ENCODE measurements at regions not wholly inside any gene's neighbourhood (a gene's known extent, or its start where the extent isn't known, plus 50 kb on each side); places are given as distances from the start of the nearest gene placed in this dataset.

GRCh38 chr14:86541972-86542371, 1012.0 kb downstream of the FLRT2 start:
- no peak for DNase-seq

- DNase-seq: no peak
These were observed 1010.8 kb downstream of the FLRT2 start for GRCh38 chr14:86540636-86541247.

- no peak for DNase-seq
These were observed 1009.6 kb downstream of the FLRT2 start for GRCh38 chr14:86539361-86540070.

DNA sequence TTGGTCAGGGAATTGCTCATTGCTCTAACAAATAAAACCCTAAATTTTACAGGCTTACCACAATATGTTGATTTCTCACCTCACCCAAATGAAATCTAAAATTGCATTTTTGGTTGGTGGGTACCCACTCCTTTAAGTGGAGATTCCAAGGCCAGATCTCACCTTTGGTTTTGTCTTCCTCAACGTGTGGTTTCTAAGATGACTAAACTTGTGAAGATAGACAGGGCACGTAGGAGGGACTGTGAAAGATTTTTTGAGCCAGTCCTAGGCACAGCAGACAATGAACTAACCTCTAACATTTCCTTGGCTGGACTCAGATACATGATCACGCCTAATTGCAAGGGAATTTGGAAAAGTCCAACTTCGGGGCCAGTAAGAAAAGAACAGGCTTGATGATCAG, 1003.9 kb downstream of the FLRT2 start:
- DNase-seq: no peak

DNA sequence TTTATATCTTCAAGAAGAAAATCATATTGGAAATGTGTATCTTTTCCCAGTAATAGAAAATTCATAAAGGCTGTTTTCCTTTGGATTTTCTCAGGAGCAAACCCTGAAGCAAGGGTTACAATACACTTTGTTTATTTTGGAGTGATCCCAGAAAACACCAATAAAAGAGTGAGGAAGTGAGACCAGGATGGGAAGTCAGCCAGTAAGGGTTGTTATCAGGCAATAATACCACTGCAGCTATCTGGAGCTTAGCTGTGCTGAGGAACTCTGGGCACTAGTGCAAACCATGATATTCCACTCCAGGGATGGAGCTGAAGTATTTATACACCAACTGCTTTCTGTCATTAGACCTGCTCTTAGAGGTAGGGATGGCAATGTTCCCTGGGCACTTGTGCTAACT, 1002.3 kb downstream of the FLRT2 start:
- DNase-seq: peak; percentile 54

GRCh38 chr14:86530457-86530856, 1000.5 kb downstream of the FLRT2 start:
- no peak for DNase-seq

DNA sequence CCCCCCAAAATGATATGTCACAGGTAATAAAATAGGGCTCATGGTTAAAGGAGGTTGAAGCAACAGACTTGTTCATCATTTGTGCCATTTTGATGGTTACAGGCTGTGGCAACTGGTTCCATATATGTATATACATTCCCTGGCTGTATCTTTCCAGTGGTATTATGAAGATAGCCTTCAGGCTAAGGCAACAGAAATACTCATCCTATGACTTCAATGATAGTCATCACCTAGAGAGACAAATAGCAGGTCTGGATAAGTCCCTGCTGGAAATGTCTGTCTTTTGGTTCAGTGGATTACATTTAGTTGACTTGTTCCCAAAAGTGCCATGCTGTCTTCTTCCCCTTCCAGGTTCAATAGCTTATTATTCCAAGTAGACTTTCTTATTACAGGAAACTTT, 997.4 kb downstream of the FLRT2 start:
- no peak for DNase-seq

- no peak for DNase-seq
These were observed 995.7 kb downstream of the FLRT2 start for GRCh38 chr14:86525673-86526072.

DNA sequence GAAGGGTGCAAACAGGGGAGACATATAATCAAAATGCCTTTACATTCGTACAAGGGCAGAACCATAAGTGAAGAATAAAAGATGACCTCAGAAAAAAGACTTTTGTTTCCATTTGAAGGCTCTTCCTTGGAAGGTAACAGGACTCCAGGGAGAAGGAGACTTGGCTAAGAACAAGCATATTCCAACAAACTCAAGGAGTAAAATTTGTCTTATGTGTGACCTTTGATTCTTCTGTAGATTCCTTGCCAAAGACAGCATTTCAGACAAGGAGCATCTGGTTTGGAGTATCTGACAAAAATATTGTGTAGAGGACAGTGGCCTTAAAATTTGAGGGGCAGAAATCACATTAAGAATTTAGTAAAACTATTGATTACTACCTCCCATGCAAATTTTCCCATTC, 991.9 kb downstream of the FLRT2 start:
- no peak for DNase-seq

DNA sequence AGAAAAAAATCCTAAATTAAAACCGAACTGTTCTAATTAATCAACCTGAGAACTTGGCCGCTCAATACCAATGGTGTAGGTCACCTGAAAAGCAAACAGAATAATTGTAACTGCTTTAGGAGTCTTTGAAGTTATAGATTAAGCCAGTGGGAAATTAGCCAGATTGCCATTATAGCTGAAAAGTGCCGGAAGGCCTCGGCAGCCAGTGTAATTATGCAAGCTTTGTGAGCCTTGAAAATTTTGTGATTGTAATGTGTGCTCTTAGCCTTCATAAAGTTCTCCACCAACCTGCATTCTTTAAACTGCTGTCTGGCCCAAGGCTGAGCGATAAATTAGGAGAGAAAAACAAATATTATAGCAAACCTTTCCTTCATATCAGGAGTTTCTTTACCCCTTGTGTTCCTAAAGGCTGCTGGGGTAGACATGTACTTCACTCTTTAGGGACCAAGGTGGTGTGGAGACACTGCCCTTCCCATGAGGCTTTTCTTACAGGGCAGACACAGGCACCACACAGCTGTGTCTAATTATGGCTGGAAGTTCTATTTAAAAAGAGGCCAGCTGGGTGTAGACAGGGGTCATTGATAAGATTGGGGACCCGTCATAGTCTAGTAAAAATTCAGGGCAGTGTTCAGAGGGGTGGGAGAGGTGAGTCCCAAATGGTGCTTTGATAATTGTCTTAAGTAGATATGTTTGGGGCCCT, 991.2 kb downstream of the FLRT2 start:
- no peak for DNase-seq

- DNase-seq: no peak
These were observed 988.4 kb downstream of the FLRT2 start for GRCh38 chr14:86518298-86518697.

DNA sequence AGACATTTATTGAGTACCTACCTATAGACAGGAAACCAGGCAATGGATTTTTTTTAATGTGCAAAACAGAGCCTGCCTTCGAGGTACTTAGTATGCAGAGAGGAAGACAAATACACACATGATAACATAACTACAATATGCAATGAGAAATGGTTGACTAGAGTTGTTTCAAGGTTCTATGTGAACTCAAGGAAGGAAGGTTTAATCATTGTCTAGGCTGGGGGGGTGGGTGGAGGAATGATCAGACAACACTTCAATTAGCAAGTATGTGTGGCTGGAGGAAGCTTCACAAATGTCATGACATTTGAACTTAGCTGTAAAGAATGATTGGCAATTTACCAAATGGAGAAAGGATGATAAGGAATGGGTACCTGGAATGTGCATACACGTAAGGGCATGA, 985.3 kb downstream of the FLRT2 start:
- no peak for DNase-seq

DNA sequence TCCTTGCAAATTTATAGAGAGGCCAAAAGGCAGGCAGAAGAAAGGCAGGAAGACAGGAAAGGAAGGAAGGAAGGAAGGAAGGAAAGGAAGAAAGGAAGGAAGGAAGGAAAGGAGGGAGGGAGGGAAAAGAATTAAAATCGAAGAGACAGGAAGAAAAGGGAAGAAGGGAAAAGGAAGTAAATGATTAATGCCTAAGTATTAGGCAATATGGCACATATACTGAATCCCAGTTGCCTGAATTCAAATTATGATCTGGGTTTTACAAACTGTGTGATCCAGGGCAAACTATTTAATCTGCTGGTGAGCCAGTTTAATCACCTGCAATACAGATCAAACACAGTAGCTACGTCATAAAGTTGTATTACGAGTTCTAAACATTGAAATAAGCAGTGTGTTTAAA, 983.6 kb downstream of the FLRT2 start:
- DNase-seq: no peak

DNA sequence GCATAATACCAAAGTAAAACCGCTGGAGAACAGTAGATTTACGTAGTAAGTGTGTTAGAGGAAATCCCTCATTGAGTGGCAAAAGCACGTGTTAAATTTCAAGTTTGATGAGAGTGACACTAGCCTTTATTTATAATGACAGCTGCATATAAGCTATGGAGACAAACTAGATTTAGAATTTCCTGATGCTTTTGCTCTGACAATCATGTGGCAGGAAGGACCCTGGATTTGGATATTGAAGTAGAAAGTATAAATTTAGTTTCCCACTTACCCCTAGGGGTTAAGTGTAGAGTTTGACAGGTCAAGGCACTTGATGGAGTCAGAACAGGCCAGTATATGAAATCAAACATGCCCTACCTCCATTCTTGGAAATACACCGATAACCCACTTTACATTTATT, 983.1 kb downstream of the FLRT2 start:
- DNase-seq: no peak

DNA sequence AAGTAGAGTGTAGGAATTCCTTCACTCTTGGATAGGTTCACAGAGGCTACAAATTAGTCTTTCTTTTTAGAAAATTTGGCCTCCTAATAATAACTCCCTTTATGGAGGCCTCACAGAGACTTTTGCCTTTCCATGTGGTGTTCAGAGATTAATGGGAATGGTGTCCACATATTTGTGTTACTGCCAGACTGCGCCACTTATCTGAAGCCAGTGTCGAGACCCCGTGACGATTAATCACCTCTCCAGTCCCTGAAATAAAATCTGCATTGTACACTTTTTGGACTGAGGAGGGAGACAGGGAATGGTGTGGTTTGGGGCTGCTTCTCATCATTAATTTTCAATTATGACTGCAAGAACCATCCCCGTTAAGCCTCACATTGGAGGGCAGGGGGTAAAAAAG, 980.5 kb downstream of the FLRT2 start:
- DNase-seq: no peak

DNA sequence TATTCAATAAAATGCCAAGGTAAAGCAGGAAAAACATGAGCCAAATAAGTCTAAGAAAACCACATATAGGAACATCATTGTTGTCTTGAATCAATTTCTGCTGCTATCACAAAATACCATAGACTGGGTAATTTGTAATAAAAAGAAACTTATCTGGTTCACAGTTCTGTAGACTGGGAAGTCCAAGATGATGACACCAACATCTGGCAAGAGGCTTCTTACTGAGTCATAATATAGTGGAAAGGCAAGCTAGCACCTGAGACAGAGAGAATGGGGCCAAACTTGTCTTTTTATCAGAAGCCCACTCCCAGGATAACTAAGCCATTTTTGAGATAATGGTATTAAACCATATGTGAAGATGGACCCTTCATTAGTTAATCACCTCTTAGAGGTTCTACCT, 975.9 kb downstream of the FLRT2 start:
- DNase-seq: no peak

- DNase-seq: no peak
These were observed 971.7 kb downstream of the FLRT2 start for GRCh38 chr14:86501611-86502010.

DNA sequence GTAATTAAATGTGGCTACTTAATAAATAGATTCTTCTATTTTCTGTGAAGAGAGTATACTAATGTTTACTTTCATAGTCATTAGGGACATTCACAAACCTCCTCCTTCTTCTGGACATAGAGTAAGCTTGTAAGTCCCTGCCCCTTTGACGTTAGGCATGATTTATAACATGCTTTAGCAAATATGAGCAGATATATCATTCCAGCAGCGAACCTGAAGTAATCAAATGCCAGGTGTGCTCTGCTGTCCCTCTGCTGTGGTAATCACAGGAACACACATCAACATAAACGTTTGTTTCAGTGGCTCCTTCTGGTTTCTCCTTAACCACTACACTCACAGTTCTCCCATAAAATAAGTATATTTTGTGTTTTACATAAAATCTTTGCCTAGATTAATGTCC, 961.8 kb downstream of the FLRT2 start:
- no peak for DNase-seq

- DNase-seq: no peak
These were observed 951.2 kb downstream of the FLRT2 start for GRCh38 chr14:86481104-86481503.

DNA sequence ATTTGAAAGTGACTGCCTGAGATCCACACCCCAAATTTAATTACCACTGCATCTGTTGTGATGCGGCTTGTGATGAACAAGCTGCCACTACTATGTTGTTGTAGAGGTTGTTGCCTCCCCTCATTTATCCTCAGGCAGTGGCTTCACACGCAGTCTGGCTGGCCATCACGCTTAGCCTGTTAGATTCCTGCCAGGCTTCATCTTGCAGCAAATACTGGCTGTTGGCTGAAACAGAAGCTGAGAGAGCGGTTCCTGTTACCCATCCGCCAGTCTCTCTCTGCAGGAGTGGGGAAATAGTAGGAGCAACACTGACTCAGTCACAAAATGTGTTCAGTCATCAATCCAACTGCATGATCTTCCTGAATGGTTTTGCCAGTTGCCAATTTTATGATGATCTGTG, 934.4 kb downstream of the FLRT2 start:
- DNase-seq: no peak

GRCh38 chr14:86462193-86462753, 932.3 kb downstream of the FLRT2 start:
- no peak for DNase-seq

DNA sequence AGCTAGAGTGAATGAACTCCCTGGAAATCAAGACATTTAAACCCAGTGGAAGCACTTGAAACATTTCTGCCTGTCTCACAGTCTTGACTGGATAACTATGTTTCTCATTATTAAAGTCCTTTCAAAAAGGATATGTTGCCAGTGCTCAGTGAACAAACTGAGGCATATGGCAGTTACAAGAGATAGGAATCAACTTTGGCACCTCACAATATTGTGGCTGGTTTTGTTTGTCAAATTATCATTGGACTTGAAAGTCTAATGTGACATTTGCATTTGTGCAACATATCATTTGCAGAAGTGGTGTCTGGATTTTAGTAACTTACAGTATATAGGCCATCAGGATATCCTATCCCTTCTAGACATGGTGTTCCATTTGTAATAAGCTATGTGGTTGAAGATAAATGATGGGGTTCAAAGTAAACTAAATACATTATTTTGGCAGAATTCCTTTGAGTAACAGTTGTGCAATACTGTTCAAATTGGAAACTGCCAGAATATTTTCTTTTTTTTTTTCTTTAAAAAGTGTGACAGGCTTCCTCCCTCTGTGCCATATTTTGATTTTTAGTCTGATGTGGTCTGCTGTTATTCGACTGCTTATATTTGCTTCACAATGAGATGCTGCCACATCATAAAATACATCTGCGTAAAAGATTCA, 927.7 kb downstream of the FLRT2 start:
- DNase-seq: no peak

- DNase-seq: no peak
These were observed 920.1 kb downstream of the FLRT2 start for GRCh38 chr14:86450085-86450484.

GRCh38 chr14:86442135-86442534, 912.2 kb downstream of the FLRT2 start:
- DNase-seq: no peak

All from NCI-H345 (cell line).